ENCODE measurements at regions not wholly inside any gene's neighbourhood (a gene's known extent, or its start where the extent isn't known, plus 50 kb on each side); places are given as distances from the start of the nearest gene placed in this dataset.

GRCh38 chrX:23482561-23482960 is 147.9 kb downstream of the PTCHD1 start:
- no peak overlapping the region for H3K27ac Mint-ChIP-seq

More at GRCh38 chrX:23482561-23482960, 147.9 kb downstream of the PTCHD1 start:
- no peaks in the 10 kb centered on the region for H3K27me3 ChIP-seq (ENCODE audit: insufficient read depth)
- no peaks in the 10 kb centered on the region for H4K20me1 ChIP-seq (replicated peaks; ENCODE audit: insufficient read depth)
- no peak overlapping the region for H3K27ac ChIP-seq (ENCODE audit: low read depth)
- no peaks in the 10 kb centered on the region for H3K36me3 ChIP-seq (ENCODE audit: insufficient read depth)
- H3F3A ChIP-seq (replicated peaks; ENCODE audit: low read depth), result no peaks in the 10 kb centered on the region
- Mint-ChIP-seq H3K9me3 (peaks cover 4% of the 10 kb centered on the region), H3K36me3 (ENCODE audit: low read depth) (0 out of 3 replicates have a peak, but pooled peaks cover 6% of the 10 kb centered on the region), H3K4me3 (no peak overlapping the region), H3K27me3 (ENCODE audit: insufficient read depth, low read depth, poor library complexity) (no peaks in the 10 kb centered on the region), H3K4me1 (no peaks in the 10 kb centered on the region)
- no peak overlapping the region for H3K4me2 ChIP-seq
- no peaks in the 10 kb centered on the region for H3K4me1 ChIP-seq (ENCODE audit: insufficient read depth)
- no peak for ATAC-seq
- TF ChIP-seq CREB1 (CRISPR knock-in tag; IDR thresholded peaks at IDR 0.05; ENCODE audit: low read depth), result no peak
- TF ChIP-seq ZNF114 (CRISPR knock-in tag; IDR thresholded peaks at IDR 0.05), result no peak
- no peak for TF ChIP-seq ETS1 (IDR thresholded peaks at IDR 0.05)
- no peak for TF ChIP-seq NANOG (IDR thresholded peaks at IDR 0.05; ENCODE audit: borderline replicate concordance)
- TF ChIP-seq ZNF462 (CRISPR knock-in tag; IDR thresholded peaks at IDR 0.05), result no peak
- no peak for TF ChIP-seq STAT1 (IDR thresholded peaks at IDR 0.05; ENCODE audit: unreplicated experiment)
- no peaks in the 10 kb centered on the region for H3K79me2 ChIP-seq (replicated peaks; ENCODE audit: insufficient read depth)
- no peak overlapping the region for H2AFZ ChIP-seq
- DNase-seq (ENCODE audit: low spot score), result no peak
- no peaks in the 10 kb centered on the region for H3K9me2 ChIP-seq (ENCODE audit: insufficient read depth)
- H3K4me3 ChIP-seq, result no peak overlapping the region
